H9 (cell line): ENCODE measurements at regions not wholly inside any gene's neighbourhood (a gene's known extent, or its start where the extent isn't known, plus 50 kb on each side); places are given as distances from the start of the nearest gene placed in this dataset.

Experiments
- DNase-seq: peaks from one replicate; pipeline ENCODE4 v3.0.0-alpha.2; 2017
- H2AFZ ChIP-seq: one replicate; pipeline ENCODE4 v1.6.1; 2013; ENCODE audit warnings: mild to moderate bottlenecking, low read length, control low read depth, moderate library complexity
- H2AK5ac ChIP-seq: 2 replicates; pipeline ENCODE4 v1.6.1; 2013; ENCODE audit warnings: low read length, control low read depth, mixed read lengths; ENCODE audit not compliant: insufficient read length
- H2BK120ac ChIP-seq: one replicate; pipeline ENCODE4 v1.6.1; 2013; ENCODE audit warnings: low read depth, mild to moderate bottlenecking, low read length, control low read depth, inconsistent platforms; ENCODE audit not compliant: poor library complexity, severe bottlenecking
- H2BK12ac ChIP-seq: 2 replicates; pipeline ENCODE4 v1.6.1; 2013; ENCODE audit warnings: low read length, control low read depth, mixed read lengths, low read depth; ENCODE audit not compliant: insufficient read length
- H2BK15ac ChIP-seq: 2 replicates; pipeline ENCODE4 v1.6.1; 2013; ENCODE audit warnings: low read depth, low read length, control low read depth
- H2BK20ac ChIP-seq: one replicate; pipeline ENCODE4 v1.6.1; 2013; ENCODE audit warnings: low read depth, mild to moderate bottlenecking, low read length, control low read depth, inconsistent platforms; ENCODE audit not compliant: poor library complexity, severe bottlenecking
- H2BK5ac ChIP-seq: 2 replicates; pipeline ENCODE4 v1.6.1; 2013; ENCODE audit warnings: low read length, control low read depth, mixed read lengths; ENCODE audit not compliant: insufficient read length
- H3K14ac ChIP-seq: 2 replicates; pipeline ENCODE4 v1.6.1; 2013; ENCODE audit warnings: low read length, control low read depth; ENCODE audit not compliant: insufficient read depth
- H3K18ac ChIP-seq: 2 replicates; pipeline ENCODE4 v1.6.1; 2013; ENCODE audit warnings: low read depth, mild to moderate bottlenecking, mixed read lengths, low read length, control low read depth; ENCODE audit not compliant: insufficient read length
- H3K23ac ChIP-seq: 2 replicates; pipeline ENCODE4 v1.6.1; 2013; ENCODE audit warnings: low read length, control low read depth, mixed read lengths, low read depth; ENCODE audit not compliant: insufficient read length
- H3K23me2 ChIP-seq: 2 replicates; pipeline ENCODE4 v1.6.1; 2013; ENCODE audit warnings: low read depth, mild to moderate bottlenecking, mixed read lengths, low read length, control low read depth; ENCODE audit not compliant: insufficient read length, poor library complexity, severe bottlenecking
- H3K27ac ChIP-seq: 2 replicates; pipeline ENCODE4 v1.5.1; 2013; ENCODE audit warnings: low read length, control low read depth, mixed read lengths, low read depth; ENCODE audit not compliant: insufficient read length
- H3K27me3 ChIP-seq: 2 replicates; pipeline ENCODE4 v1.6.1; 2013; ENCODE audit warnings: low read length, control low read depth, inconsistent platforms; ENCODE audit not compliant: insufficient read depth
- H3K4ac ChIP-seq: 2 replicates; pipeline ENCODE4 v1.6.1; 2013; ENCODE audit warnings: low read depth, mild to moderate bottlenecking, control low read depth, inconsistent platforms, low read length, moderate library complexity
- H3K4me1 ChIP-seq: 2 replicates; pipeline ENCODE4 v1.6.1; 2013; ENCODE audit warnings: low read length, control low read depth, inconsistent platforms; ENCODE audit not compliant: insufficient read depth
- H3K4me2 ChIP-seq: 2 replicates; pipeline ENCODE4 v1.6.1; 2013; ENCODE audit warnings: low read length, control low read depth, mixed read lengths; ENCODE audit not compliant: insufficient read length, insufficient read depth
- H3K56ac ChIP-seq: 2 replicates; pipeline ENCODE4 v1.6.1; 2013; ENCODE audit warnings: low read depth, mild to moderate bottlenecking, mixed read lengths, low read length, control low read depth; ENCODE audit not compliant: insufficient read length
- H3K79me1 ChIP-seq: 2 replicates; pipeline ENCODE4 v1.6.1; 2013; ENCODE audit warnings: low read depth, mild to moderate bottlenecking, moderate library complexity, low read length, control low read depth, inconsistent platforms; ENCODE audit not compliant: insufficient read depth, poor library complexity, severe bottlenecking
- H3K79me2 ChIP-seq: 2 replicates; pipeline ENCODE4 v1.6.1; 2013; ENCODE audit warnings: low read length, control low read depth, inconsistent platforms; ENCODE audit not compliant: insufficient read depth
- H3K9ac ChIP-seq: 2 replicates; pipeline ENCODE4 v1.6.1; 2013; ENCODE audit warnings: low read length, control low read depth, mixed read lengths; ENCODE audit not compliant: insufficient read length; ENCODE audit errors: extremely low read depth
- H3K9me3 ChIP-seq: one replicate; pipeline ENCODE4 v1.6.1; 2013; ENCODE audit warnings: low read depth, low read length, inconsistent platforms; ENCODE audit not compliant: control insufficient read depth
- H3T11ph ChIP-seq: one replicate; pipeline ENCODE4 v1.6.1; 2013; ENCODE audit warnings: mild to moderate bottlenecking, low read length, control low read depth, inconsistent platforms
- H4K20me1 ChIP-seq: one replicate; pipeline ENCODE4 v1.6.1; 2013; ENCODE audit not compliant: control insufficient read depth, insufficient read length, insufficient read depth
- H4K5ac ChIP-seq: 2 replicates; pipeline ENCODE4 v1.6.1; 2013; ENCODE audit warnings: low read depth, mild to moderate bottlenecking, mixed read lengths, low read length, control low read depth; ENCODE audit not compliant: insufficient read length
- H4K8ac ChIP-seq: replicated peaks from 2 replicates; pipeline ENCODE4 v1.6.1; 2013; ENCODE audit warnings: low read length, control low read depth, mixed read lengths, low read depth; ENCODE audit not compliant: insufficient read length
- H4K91ac ChIP-seq: 2 replicates; pipeline ENCODE4 v1.6.1; 2013; ENCODE audit warnings: low read depth, mild to moderate bottlenecking, moderate library complexity, mixed read lengths, low read length, control low read depth; ENCODE audit not compliant: insufficient read length
- H3K27ac Mint-ChIP-seq, 3 experiments: 2 replicates in 2 of 3; 3 replicates in 1 of 3; pipeline ENCODE4 v1.8.0; 2020 to 2021; ENCODE audit warnings: mixed read lengths in 3 of 3, mild to moderate bottlenecking in 1 of 3, moderate library complexity in 1 of 3
- H3K27me3 Mint-ChIP-seq: 2 replicates; pipeline ENCODE4 v1.8.0; 2021; ENCODE audit warnings: low read depth, mild to moderate bottlenecking, moderate library complexity, mixed read lengths
- H3K36me3 Mint-ChIP-seq, 3 experiments: 2 replicates in 2 of 3; 3 replicates in 1 of 3; pipeline ENCODE4 v1.8.0; 2020 to 2021; ENCODE audit warnings: low read depth in 3 of 3, mixed read lengths in 3 of 3; ENCODE audit not compliant: insufficient read depth in 1 of 3
- H3K4me1 Mint-ChIP-seq, 2 experiments: 2 replicates each; pipeline ENCODE4 v1.8.0; 2020; ENCODE audit warnings: mixed read lengths in 2 of 2
- H3K4me3 Mint-ChIP-seq, 2 experiments: 2 replicates in 1 of 2; 3 replicates in 1 of 2; pipeline ENCODE4 v1.8.0; 2020 to 2021; ENCODE audit warnings: mild to moderate bottlenecking in 2 of 2, mixed read lengths in 2 of 2, moderate library complexity in 1 of 2
- H3K9me3 Mint-ChIP-seq, 2 experiments: 2 replicates in 1 of 2; 3 replicates in 1 of 2; pipeline ENCODE4 v1.8.0; 2020; ENCODE audit warnings: mild to moderate bottlenecking in 2 of 2, mixed read lengths in 2 of 2, moderate library complexity in 1 of 2
- WGBS: extraction: QIAGEN DNeasy Blood & Tissue Kit; methylation state at CpG from one replicate; pipeline ENCODE4 v1.1.7; 2013; ENCODE audit warnings: missing lambda C conversion rate, low lambda C conversion rate, mixed read lengths; ENCODE audit not compliant: insufficient read length; ENCODE audit errors: extremely low coverage; 5-methylcytosine and 5-hydroxymethylcytosine counted together
- TF ChIP-seq, protein P1 (sequence below): fragments of 200-600 bp; sonication (generic); conservative IDR thresholded peaks from 3 replicates; pipeline ENCODE4 v1.8.0; 2021; ENCODE audit warnings: antibody characterized with exemption, mild to moderate bottlenecking

- Mint-ChIP-seq H3K36me3 (no peaks in the 10 kb centered on the region; a peak in 1 of 7 replicates), H3K4me1 (no peaks in the 10 kb centered on the region; a peak in 1 of 4 replicates), H3K4me3 (no peak overlapping the region), H3K9me3 (peaks cover 0 to 10% of the 10 kb centered on the region in 2 experiments; a peak in 3 of 5 replicates), H3K27me3 (peaks cover 8% of the 10 kb centered on the region), H3K27ac (no peak overlapping the region)
- Histone ChIP-seq H4K5ac (no peak overlapping the region), H3K56ac (no peak overlapping the region), H2BK5ac (no peak overlapping the region), H2BK15ac (no peak overlapping the region), H2AK5ac (no peak overlapping the region), H3K79me1 (no peaks in the 10 kb centered on the region), H2BK20ac (no peak overlapping the region), H3K14ac (no peak overlapping the region), H3K27ac (no peak overlapping the region), H3K4ac (no peak overlapping the region), H3K27me3 (no peaks in the 10 kb centered on the region), H3K23ac (no peak overlapping the region), H3K9me3 (no peaks in the 10 kb centered on the region), H2AFZ (no peak overlapping the region), H3K23me2 (no peaks in the 10 kb centered on the region), H4K91ac (no peak overlapping the region), H2BK120ac (no peak overlapping the region), H2BK12ac (no peak overlapping the region), H4K20me1 (no peaks in the 10 kb centered on the region), H4K8ac (no peak overlapping the region), H3K4me2 (no peak overlapping the region), H3K18ac (no peak overlapping the region), H3T11ph (no peak overlapping the region), H3K79me2 (no peaks in the 10 kb centered on the region), H3K9ac (no peak overlapping the region), H3K4me1 (no peaks in the 10 kb centered on the region)
- WGBS: no CpG with 5 or more reads among the region's 4 CpGs
- TF ChIP-seq, protein P1, sequence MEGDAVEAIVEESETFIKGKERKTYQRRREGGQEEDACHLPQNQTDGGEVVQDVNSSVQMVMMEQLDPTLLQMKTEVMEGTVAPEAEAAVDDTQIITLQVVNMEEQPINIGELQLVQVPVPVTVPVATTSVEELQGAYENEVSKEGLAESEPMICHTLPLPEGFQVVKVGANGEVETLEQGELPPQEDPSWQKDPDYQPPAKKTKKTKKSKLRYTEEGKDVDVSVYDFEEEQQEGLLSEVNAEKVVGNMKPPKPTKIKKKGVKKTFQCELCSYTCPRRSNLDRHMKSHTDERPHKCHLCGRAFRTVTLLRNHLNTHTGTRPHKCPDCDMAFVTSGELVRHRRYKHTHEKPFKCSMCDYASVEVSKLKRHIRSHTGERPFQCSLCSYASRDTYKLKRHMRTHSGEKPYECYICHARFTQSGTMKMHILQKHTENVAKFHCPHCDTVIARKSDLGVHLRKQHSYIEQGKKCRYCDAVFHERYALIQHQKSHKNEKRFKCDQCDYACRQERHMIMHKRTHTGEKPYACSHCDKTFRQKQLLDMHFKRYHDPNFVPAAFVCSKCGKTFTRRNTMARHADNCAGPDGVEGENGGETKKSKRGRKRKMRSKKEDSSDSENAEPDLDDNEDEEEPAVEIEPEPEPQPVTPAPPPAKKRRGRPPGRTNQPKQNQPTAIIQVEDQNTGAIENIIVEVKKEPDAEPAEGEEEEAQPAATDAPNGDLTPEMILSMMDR: no peak
- no peak for DNase-seq
These were observed 168.5 kb upstream of the SFSWAP start for GRCh38 chr12:131542351-131542750.
